Spleen (tissue), 11 donors: ENCODE measurements at regions not wholly inside any gene's neighbourhood (a gene's known extent, or its start where the extent isn't known, plus 50 kb on each side); places are given as distances from the start of the nearest gene placed in this dataset.
"Not testable (repeated sequence)": the region's sequence is repeated elsewhere in the genome, so short reads cannot be mapped to it uniquely, and the experiment has no call there.

Source experiments
- DNase-seq: peaks from one replicate; pipeline ENCODE4 v3.0.0-alpha.2; 2020
- H3K27ac ChIP-seq, 8 donors: fragments of 200-600 bp; sonication (generic) in 7 of 8; 1 replicate in 4 of 8; 2 replicates in 4 of 8; pipeline versions ENCODE4 v1.5.0 to v1.8.0; 2016 to 2021; ENCODE audit warnings: inconsistent platforms in 4 of 8, mild to moderate bottlenecking in 4 of 8, moderate library complexity in 1 of 8
- H3K27me3 ChIP-seq, 7 donors: fragments of 200-600 bp; sonication (generic) in 6 of 7; replicated peaks in 1 of 7; 1 replicate in 4 of 7; 2 replicates in 3 of 7; pipeline versions ENCODE4 v1.5.0 to v1.8.0; 2016 to 2021; ENCODE audit warnings: inconsistent platforms in 3 of 7, mild to moderate bottlenecking in 1 of 7
- H3K36me3 ChIP-seq, 6 donors: fragments of 200-600 bp; sonication (generic) in 5 of 6; 1 replicate in 4 of 6; 2 replicates in 2 of 6; pipeline versions ENCODE4 v1.5.0 to v1.8.0; 2016 to 2021; ENCODE audit warnings: inconsistent platforms in 2 of 6
- H3K4me1 ChIP-seq, 6 donors: fragments of 200-600 bp; sonication (generic) in 5 of 6; 1 replicate in 3 of 6; 2 replicates in 3 of 6; pipeline versions ENCODE4 v1.5.0 to v1.8.0; 2016 to 2021; ENCODE audit warnings: inconsistent platforms in 3 of 6
- H3K4me3 ChIP-seq, 8 donors: fragments of 200-600 bp; sonication (generic) in 7 of 8; 1 replicate in 4 of 8; 2 replicates in 4 of 8; pipeline versions ENCODE4 v1.5.0 to v1.8.0; 2016 to 2021; ENCODE audit warnings: inconsistent platforms in 4 of 8, mild to moderate bottlenecking in 4 of 8, moderate library complexity in 2 of 8
- H3K9me3 ChIP-seq, 8 donors: fragments of 200-600 bp; sonication (generic) in 7 of 8; 1 replicate in 4 of 8; 2 replicates in 4 of 8; pipeline versions ENCODE4 v1.5.0 to v1.8.0; 2016 to 2021; ENCODE audit warnings: inconsistent platforms in 4 of 8
- CTCF ChIP-seq, 11 experiments: fragments of 200-600 bp in 7 of 11; fragments of 450-650 bp in 4 of 11; sonication (generic) in 4 of 11; IDR thresholded peaks in 8 of 11; conservative IDR thresholded peaks in 3 of 11; 1 replicate in 7 of 11; 2 replicates in 4 of 11; pipeline versions ENCODE4 v1.4.0 to v1.8.0; 2016 to 2021; ENCODE audit warnings: antibody characterized with exemption in 11 of 11, inconsistent platforms in 4 of 11, mild to moderate bottlenecking in 1 of 11
- POLR2A ChIP-seq, 3 donors: fragments of 450-650 bp; IDR thresholded peaks; one replicate each; pipeline ENCODE4 v1.5.1; 2017; ENCODE audit warnings: antibody characterized with exemption in 3 of 3, mild to moderate bottlenecking in 1 of 3
- POLR2AphosphoS5 ChIP-seq, 3 donors: sonication (generic); formaldehyde crosslinking; IDR thresholded peaks; one replicate each; pipeline ENCODE4 v1.5.1; 2017; ENCODE audit warnings: antibody characterized with exemption in 3 of 3
- WGBS, 5 donors: extraction: QIAGEN DNeasy Blood & Tissue Kit in 3 of 5; methylation state at CpG; one replicate each; pipeline versions ENCODE4 v1.1.5 to v1.1.7; 2013 to 2018; 5-methylcytosine and 5-hydroxymethylcytosine counted together
- intact Hi-C: fragments of 100-400 bp; cut with DNase I; formaldehyde crosslinking; loops from one replicate; pipeline ENCODE4 v1.15.0; 2023; ENCODE audit warnings: low total_unique reads
- donor health status: healthy with polysubstance abuse.
- donor health status: DM: no; HTN: no; CAD: no; lungs with moderate emphysema.
- donor health status: DM: no; HTN: no; CAD: no.
- donor health status: Bipolar disorder and iron deficiency.
- donor health status: healthy.
- donor health status: DM: no; HTN: no; CAD: no.
- donor health status: DM: yes; HTN: yes; CAD: no.

- Histone ChIP-seq H3K9me3 (peaks cover 0 to 4% (median 0%) of the 10 kb centered on the region in 8 donors), H3K36me3 (no peaks in the 10 kb centered on the region), H3K27me3 (no peaks in the 10 kb centered on the region), H3K4me1 (no peaks in the 10 kb centered on the region), H3K27ac (no peak overlapping the region), H3K4me3 (no peak overlapping the region)
- 83 to 93% (median 88%) methylated on average over 5 of the region's 5 CpGs for WGBS, 5 donors
- no peak for DNase-seq
- intact Hi-C loops, result no loop called here
- TF ChIP-seq POLR2AphosphoS5 (IDR thresholded peaks at IDR 0.05) (no peak), CTCF (IDR thresholded peaks at IDR 0.05 in 8 of 11, conservative IDR thresholded peaks at IDR 0.05 in 3 of 11) (no peak), POLR2A (IDR thresholded peaks at IDR 0.05) (no peak)
Observed at GRCh38 chr14:26655128-26655527, 57.3 kb upstream of the NOVA1 start.

- no peak for DNase-seq
- TF ChIP-seq POLR2A (IDR thresholded peaks at IDR 0.05) (no peak), CTCF (IDR thresholded peaks at IDR 0.05 in 8 of 11, conservative IDR thresholded peaks at IDR 0.05 in 3 of 11) (no peak), POLR2AphosphoS5 (IDR thresholded peaks at IDR 0.05) (no peak)
- no peaks in the 10 kb centered on the region for H3K4me1 ChIP-seq
- no peak overlapping the region for H3K27ac ChIP-seq
- 27 to 64% (median 42%) methylated on average over 1 of the region's 1 CpG for WGBS, 5 donors
- H3K4me3 ChIP-seq, result no peak overlapping the region
- H3K9me3 ChIP-seq, result peaks cover 0 to 20% (median 6%) of the 10 kb centered on the region in 8 donors
- H3K36me3 ChIP-seq, result no peaks in the 10 kb centered on the region
- no peaks in the 10 kb centered on the region for H3K27me3 ChIP-seq
- intact Hi-C loops, result no loop called here
Observed at GRCh38 chr14:26663506-26663905, 65.7 kb upstream of the NOVA1 start.

- intact Hi-C loops, H3K4me1 ChIP-seq, DNase-seq, H3K36me3 ChIP-seq, H3K27ac ChIP-seq, H3K4me3 ChIP-seq, H3K27me3 ChIP-seq: not testable (repeated sequence)
- 88 to 94% (median 93%) methylated on average over 13 to 28 of the region's 31 CpGs for whole genome bisulfite sequencing, 5 donors
- peaks cover 0 to 25% (median 8%) of the 10 kb centered on the region in 8 donors for H3K9me3 ChIP-seq
Observed at GRCh38 chr14:26678732-26679420, 81.0 kb upstream of the NOVA1 start.

GRCh38 chr14:26685401-26685800 lies 87.6 kb upstream of the NOVA1 start:
- TF ChIP-seq POLR2AphosphoS5 (IDR thresholded peaks at IDR 0.05) (no peak), POLR2A (IDR thresholded peaks at IDR 0.05) (no peak), CTCF (IDR thresholded peaks at IDR 0.05 in 8 of 11, conservative IDR thresholded peaks at IDR 0.05 in 3 of 11) (no peak)
- Histone ChIP-seq H3K27me3 (no peaks in the 10 kb centered on the region), H3K4me1 (no peaks in the 10 kb centered on the region), H3K27ac (no peak overlapping the region), H3K9me3 (peaks cover 0 to 27% (median 10%) of the 10 kb centered on the region in 8 donors), H3K36me3 (no peaks in the 10 kb centered on the region), H3K4me3 (no peak overlapping the region)
- WGBS, 5 donors, result 86 to 100% (median 88%) methylated on average over 1 of the region's 1 CpG
- DNase-seq, result no peak
- intact Hi-C loops, result no loop called here
